HG02870 (cell line): ENCODE measurements at regions not wholly inside any gene's neighbourhood (a gene's known extent, or its start where the extent isn't known, plus 50 kb on each side); places are given as distances from the start of the nearest gene placed in this dataset.
"Not testable (repeated sequence)": the region's sequence is repeated elsewhere in the genome, so short reads cannot be mapped to it uniquely, and the experiment has no call there.

ENCODE experiments used
- ATAC-seq: cut with Tn5 transposase; IDR thresholded peaks from one replicate; pipeline ENCODE4 v1.9.1; 2021; ENCODE audit warnings: mild to moderate bottlenecking, moderate library complexity; ENCODE audit not compliant: unreplicated experiment

DNA sequence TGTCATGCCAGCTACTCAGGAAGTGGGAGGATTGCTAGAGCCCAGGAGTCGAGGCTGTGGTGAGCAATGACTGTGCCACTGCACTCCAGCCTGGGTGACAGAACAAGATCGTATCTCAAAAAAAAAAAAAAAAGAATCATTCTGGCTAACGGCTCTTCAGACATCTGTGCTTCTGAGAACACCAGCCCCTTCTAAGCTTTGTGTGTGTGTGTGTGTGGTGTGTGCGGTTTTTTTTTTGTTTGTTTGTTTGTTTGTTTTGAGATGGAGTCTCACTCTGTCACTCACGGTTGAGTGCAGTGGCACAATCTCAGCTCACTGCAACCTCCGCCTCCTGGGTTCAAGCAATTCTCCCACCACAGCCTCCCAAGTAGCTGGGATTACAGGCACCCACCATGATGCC is 79.4 kb upstream of the DRD5 start:
- ATAC-seq: not testable (repeated sequence)

DNA sequence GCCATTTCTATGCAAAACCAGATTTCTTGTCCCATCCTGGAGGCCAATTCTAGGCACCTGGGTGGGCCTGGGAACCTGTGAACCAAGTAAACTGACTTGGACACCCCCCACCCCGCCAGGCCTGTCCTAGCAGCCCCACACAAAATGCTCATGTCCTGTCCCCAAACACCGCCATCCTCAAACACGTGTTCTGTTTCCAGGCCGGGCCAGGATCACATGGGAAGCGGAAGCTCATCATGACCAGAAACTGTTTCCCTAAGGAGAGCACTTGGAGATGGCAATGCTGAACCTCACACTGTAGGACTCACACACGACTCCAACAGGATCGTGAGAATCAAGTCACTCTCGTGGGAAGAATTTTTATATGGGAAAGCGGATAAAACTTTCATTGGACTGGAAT is 78.7 kb upstream of the DRD5 start:
- ATAC-seq: not testable (repeated sequence)

DNA sequence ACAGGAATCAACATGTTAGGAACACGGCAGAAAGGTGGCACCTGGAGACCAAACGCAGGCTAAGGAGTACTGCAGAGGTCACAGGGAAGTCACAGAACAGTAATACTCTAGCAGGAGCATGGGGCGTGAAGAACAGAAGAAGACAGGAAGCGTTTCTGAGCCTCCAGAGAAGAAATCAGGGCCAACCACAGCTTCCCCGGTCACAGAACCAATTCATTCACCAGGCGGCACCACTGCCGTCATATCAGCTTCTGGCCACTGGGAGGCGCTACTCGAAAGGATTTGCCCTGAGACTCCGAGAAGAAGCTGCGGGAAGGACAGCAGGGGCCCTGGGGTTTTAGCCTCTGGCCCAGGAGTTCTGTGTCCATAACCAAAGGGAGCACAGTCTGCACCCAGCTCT is 78.0 kb upstream of the DRD5 start:
- ATAC-seq: no peak

DNA sequence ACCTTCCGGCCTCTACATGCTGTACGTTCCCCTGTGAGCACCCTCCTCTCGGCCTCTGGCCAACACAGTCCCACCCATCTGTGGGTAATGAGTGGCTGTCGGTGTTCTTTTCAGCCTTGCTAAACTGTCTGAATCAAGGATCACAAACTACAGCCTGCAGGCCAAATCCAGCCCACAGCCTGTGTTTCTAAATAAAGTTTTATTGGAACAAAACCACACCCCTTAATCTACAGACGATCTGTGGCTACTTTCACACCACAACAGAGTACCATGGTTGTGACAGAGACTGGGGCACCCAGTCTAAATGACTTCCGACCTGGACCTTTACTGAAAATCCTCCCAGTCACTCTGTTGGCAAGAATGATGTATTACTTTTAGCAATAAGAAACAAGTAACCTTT is 77.3 kb upstream of the DRD5 start:
- not testable (repeated sequence) for ATAC-seq

DNA sequence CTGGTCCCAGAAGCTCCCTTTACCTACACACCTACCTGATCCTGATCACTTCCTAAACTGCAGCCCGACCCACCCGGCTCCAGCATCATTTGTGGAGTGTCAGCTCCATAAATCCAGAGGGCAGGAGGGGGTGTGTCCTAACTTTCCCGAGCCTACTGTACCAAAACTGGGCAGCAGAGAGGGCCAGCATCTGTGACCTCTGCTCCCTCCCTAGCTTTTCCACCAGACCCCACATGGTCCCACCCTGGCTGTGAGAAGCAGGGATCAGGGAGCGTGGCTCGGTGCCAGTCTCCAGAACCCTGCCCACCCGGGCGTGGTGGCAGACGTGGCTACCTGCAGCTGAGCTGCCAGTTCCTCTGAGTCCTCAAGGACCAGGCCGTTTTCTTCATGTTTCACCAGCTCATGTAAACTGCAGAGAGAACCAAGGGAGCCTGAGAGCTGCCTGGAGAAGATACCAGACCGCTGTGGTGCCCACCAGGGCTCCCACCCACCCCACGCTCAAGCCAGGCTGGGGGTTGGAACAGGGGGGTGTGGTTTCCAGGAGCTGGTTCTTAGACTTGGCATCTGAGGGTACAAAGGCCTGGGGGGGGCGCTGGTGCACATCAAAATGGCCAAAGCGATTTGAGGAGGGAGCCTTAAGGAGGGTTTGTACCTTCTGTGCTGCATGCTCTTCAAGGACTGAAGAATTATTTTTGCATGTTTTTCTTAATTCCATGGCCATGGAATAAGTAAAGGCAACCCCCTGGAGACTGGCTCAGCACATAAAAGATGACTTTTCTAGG is 76.7 kb upstream of the DRD5 start:
- no peak for ATAC-seq

DNA sequence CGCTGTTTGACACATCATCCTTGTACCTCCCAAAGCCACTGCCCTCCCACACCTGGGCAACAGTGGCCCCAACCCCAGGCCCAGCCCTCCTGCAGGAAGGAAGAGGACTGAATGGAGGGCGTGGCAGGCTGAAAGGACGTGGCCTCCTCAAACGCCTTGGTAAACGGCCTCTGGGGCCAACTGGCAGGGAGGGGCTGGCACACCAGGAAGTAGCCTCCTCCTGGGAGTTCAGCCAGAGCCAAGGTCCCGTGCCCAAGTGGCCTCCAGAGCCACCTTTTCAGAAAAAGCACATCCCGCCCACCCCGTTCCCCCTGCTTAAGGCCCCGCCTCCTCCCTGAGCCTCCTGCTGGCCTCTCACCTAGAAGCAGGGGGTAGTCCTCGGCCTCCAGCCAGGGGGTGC is 74.2 kb upstream of the DRD5 start:
- not testable (repeated sequence) for ATAC-seq

DNA sequence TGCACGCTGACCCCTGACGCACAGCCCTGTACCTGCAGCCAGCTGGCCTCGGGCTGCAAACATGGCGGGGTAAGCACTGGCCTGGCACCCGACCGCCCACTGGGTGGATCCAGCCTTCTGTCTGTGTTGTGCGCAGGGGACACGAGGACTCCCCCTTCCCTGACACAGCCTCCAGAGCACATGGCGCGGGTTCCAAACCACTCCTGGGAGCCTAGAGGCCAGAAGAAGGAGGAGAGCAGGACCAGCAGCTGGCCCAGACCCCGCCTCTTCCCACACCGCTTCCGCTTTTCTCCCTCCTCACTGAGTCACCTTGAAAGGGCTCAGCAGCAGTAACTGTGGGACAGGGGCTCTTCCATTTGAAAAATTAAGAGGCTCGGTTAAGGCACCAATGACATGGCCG is 73.5 kb upstream of the DRD5 start:
- ATAC-seq: not testable (repeated sequence)

DNA sequence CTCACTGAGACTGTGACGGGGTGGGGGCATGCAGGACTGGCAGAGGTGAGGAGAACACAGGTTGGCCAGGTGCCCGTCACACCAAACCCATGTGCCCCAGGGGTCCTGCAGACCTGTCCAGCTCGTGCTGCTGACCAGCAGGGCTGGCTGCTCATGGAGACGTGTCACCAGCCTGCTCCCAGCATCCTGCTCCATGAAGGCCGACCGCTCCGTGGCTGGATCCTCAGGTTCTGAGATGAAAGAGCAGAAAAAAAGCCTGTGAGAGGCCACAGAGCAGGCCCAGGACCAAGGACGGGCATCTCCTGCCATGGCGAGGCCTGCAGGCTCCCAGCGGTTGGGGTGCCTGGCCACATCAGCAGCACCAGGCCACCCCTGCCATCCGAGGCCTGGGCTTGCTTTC is 71.7 kb upstream of the DRD5 start:
- ATAC-seq: no peak

DNA sequence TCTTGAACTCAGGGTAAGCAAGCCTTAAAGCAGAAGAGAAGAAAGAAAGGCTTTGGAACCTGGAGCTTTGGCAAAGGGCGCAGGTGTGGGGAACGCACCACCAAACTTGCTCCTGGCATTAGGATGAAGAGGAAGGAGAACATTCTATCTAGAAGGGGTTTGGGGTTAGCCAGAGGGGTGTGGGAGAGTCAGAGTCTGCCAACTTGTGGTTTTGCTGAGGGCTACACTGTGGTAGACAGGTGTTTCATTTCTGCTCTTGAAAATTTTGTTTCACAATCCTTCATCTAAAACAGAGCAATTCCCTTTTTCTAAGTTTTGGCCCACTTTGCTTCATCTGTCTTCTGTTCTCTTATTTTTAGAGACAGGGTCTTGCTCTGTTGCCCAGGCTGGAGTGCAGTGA is 66.2 kb upstream of the DRD5 start:
- ATAC-seq: not testable (repeated sequence)

DNA sequence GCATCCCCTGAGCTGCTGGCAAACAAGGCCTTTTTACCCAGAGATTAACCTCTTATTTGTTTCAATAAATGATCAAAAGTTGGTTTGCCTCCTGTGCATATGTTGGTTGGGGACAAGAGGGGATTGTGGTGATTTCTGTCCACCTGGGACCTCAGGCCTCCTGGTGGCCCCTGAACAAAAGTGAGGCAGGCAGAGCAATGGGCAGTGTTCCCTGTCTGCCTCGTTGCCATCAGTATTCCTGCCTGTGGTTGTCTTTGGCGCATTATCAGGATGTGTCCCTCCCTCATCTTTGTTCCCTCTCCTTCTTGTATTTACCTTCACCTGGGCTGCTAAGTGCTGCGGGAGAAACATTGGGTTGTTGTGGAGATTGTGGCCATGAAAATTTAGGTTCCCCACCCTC is 65.3 kb upstream of the DRD5 start:
- ATAC-seq: no peak

DNA sequence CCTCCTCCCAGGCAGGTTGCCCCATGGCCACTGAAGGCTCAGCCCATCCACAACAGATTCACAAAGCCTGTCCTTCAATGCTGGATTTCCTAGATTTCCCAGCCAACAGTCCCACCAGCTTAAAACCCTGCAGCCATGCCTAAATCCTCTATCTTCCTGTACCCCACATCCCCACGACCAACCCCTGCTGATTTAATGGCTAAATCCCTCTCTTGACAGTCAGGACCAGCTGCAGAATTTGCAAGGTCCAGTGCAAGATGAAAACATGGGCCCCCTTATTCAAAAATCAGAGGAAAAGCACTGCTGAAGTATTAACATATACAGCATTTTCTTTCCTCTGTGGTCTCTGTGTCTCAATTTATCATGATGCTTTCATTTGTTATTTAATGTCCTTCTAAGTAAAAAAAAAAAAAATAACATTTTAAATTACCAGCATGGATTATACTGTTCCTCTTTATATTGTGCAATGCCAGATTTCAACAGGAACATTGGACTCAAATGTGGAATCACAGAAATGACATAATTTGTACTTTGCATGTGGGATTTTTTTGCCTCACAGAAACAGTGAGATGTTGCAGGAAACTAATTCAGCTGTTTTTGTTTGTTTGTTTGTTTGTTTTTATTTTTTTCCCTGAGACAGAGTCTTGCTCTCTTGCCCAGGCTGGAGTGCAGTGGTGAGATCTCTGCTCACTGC is 63.0 kb upstream of the DRD5 start:
- not testable (repeated sequence) for ATAC-seq

DNA sequence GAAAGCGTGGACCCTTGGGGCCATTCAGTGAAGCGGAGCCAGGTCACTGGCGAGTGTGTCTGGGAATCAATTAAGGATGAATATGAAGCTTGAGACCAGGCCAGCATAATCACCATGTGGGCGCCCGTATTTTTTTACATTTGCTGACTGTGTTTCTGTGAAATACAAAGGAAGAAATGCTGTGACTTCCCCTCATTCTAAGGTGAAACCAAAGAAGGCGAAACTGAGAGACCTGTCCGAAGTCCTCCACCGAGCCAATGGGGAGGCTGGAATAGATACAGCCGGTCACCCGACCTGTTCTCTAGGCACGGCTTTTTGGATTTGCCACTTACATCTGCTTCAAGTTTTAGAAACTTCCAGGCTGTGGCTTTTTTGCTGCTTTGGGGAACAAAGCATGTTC is 59.3 kb upstream of the DRD5 start:
- ATAC-seq: not testable (repeated sequence)
